ENCODE measurements at regions not wholly inside any gene's neighbourhood (a gene's known extent, or its start where the extent isn't known, plus 50 kb on each side); places are given as distances from the start of the nearest gene placed in this dataset.

DNA sequence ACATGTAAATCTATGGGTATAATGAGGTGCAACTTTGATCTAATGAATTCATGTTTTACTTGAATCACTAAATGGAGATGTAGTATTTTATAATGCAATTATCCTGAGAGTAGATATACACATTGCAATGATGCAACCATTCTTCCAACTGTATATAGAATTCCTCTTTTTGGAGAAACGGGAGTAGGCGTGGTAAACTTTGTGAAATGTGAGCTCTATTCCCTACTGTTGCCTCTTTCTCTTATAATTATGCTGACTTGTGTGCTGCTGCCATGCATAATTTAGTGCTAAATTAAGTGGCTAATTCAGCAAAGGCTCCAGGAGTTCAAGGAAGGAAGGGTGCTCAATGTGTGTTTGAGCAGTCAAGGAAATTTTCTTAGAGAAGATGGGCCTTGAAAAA is 116.6 kb upstream of the SLC35B3 start:
- TF ChIP-seq, protein P1, sequence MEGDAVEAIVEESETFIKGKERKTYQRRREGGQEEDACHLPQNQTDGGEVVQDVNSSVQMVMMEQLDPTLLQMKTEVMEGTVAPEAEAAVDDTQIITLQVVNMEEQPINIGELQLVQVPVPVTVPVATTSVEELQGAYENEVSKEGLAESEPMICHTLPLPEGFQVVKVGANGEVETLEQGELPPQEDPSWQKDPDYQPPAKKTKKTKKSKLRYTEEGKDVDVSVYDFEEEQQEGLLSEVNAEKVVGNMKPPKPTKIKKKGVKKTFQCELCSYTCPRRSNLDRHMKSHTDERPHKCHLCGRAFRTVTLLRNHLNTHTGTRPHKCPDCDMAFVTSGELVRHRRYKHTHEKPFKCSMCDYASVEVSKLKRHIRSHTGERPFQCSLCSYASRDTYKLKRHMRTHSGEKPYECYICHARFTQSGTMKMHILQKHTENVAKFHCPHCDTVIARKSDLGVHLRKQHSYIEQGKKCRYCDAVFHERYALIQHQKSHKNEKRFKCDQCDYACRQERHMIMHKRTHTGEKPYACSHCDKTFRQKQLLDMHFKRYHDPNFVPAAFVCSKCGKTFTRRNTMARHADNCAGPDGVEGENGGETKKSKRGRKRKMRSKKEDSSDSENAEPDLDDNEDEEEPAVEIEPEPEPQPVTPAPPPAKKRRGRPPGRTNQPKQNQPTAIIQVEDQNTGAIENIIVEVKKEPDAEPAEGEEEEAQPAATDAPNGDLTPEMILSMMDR (IDR thresholded peaks at IDR 0.05): no peak
- TF ChIP-seq POLR2A (IDR thresholded peaks at IDR 0.05): no peak
- no peak for TF ChIP-seq POLR2AphosphoS5 (IDR thresholded peaks at IDR 0.05; ENCODE audit: insufficient read depth in 1 of 2, low read depth in 1 of 2)

Measured in vagina (tissue), 2 donors.